ENCODE measurements at regions not wholly inside any gene's neighbourhood (a gene's known extent, or its start where the extent isn't known, plus 50 kb on each side); places are given as distances from the start of the nearest gene placed in this dataset.

DNA sequence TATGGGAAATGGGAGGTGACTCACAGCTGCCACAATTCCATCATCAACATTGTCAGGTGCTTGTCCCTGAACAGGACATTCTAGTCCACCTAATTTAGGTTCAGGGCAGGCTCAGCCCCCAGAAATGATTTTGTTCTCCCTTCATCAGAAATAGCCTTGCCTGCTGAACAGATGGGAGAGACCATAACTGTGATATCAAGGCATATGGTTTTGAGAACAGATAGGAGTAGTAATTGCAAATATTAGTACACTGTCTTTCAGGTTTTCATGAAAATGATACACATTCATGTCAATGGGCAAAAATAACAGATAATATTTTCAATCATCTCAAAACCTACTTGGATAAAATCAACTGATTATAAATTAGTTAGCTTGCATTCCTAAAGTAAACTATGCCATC lies 316.5 kb downstream of the MBD2 start:
- DNase-seq (ENCODE audit: extremely low read depth, low read depth), result no peak
- TF ChIP-seq, protein P1, sequence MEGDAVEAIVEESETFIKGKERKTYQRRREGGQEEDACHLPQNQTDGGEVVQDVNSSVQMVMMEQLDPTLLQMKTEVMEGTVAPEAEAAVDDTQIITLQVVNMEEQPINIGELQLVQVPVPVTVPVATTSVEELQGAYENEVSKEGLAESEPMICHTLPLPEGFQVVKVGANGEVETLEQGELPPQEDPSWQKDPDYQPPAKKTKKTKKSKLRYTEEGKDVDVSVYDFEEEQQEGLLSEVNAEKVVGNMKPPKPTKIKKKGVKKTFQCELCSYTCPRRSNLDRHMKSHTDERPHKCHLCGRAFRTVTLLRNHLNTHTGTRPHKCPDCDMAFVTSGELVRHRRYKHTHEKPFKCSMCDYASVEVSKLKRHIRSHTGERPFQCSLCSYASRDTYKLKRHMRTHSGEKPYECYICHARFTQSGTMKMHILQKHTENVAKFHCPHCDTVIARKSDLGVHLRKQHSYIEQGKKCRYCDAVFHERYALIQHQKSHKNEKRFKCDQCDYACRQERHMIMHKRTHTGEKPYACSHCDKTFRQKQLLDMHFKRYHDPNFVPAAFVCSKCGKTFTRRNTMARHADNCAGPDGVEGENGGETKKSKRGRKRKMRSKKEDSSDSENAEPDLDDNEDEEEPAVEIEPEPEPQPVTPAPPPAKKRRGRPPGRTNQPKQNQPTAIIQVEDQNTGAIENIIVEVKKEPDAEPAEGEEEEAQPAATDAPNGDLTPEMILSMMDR (IDR thresholded peaks at IDR 0.05; ENCODE audit: low read depth, low read length), result no peak

DNA sequence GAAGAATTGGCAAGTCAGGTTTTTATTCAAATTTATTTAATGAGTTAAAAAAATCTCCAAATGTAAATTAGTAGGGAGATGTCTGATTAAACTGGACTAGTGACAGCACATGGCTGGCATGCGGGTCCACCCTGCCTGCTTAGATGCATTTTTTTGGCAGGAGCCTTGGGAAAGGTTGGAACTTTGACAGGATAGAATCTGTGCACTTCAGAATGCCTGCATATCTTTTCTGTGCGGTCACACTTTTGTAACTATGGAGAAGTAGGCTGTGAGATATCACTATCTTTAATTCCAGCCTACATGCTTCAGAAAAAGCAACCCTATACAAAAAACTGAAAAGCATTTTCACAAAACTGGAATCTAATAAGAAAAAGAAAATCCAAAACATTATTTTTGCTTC lies 317.8 kb downstream of the MBD2 start:
- TF ChIP-seq, protein P1 (IDR thresholded peaks at IDR 0.05; ENCODE audit: low read depth, low read length), result no peak

GRCh38 chr18:53894675-53895442 lies 329.6 kb downstream of the MBD2 start:
- TF ChIP-seq, protein P1 (IDR thresholded peaks at IDR 0.05; ENCODE audit: low read depth, low read length), result no peak
- DNase-seq (ENCODE audit: extremely low read depth, low read depth), result no peak

More for the DNA sequence above, 317.8 kb downstream of the MBD2 start:
- peak; percentile 8 for DNase-seq (ENCODE audit: extremely low read depth, low read depth)

GRCh38 chr18:53887447-53887846 lies 337.0 kb downstream of the MBD2 start:
- DNase-seq (ENCODE audit: extremely low read depth, low read depth), result no peak
- TF ChIP-seq, protein P1 (IDR thresholded peaks at IDR 0.05; ENCODE audit: low read depth, low read length), result no peak

GRCh38 chr18:53886058-53886457 lies 338.4 kb downstream of the MBD2 start:
- DNase-seq (ENCODE audit: extremely low read depth, low read depth), result no peak
- TF ChIP-seq, protein P1 (IDR thresholded peaks at IDR 0.05; ENCODE audit: low read depth, low read length), result no peak

DNA sequence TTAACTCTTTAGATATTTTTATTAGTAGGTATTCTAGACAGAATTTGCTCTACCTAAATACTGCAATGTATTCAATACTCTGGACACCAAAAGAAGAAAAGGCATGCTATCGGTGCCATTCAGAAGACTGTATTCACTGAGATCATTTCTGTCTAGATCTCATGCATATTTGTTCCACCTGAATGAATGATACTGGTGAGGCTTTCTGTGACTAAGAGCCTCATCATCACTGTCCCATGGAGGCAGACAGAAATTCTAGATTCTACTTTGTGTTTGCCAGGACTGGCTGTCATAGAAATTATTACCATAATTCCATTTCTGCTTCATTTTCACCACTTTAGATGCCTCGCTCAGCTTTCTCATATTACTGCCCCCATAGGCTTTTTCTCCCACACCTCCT lies 340.7 kb downstream of the MBD2 start:
- no peak for DNase-seq (ENCODE audit: extremely low read depth, low read depth)
- TF ChIP-seq, protein P1 (IDR thresholded peaks at IDR 0.05; ENCODE audit: low read depth, low read length), result no peak

- DNase-seq (ENCODE audit: extremely low read depth, low read depth), result no peak
- TF ChIP-seq, protein P1 (IDR thresholded peaks at IDR 0.05; ENCODE audit: low read depth, low read length), result no peak
Measured at GRCh38 chr18:53874103-53874502, 350.4 kb downstream of the MBD2 start.

Data from AG09319 (cell line).